ENCODE measurements at regions not wholly inside any gene's neighbourhood (a gene's known extent, or its start where the extent isn't known, plus 50 kb on each side); places are given as distances from the start of the nearest gene placed in this dataset.

- ChIA-PET POLR2A (no interaction called here), SMC1A (ENCODE audit: uncharacterized antibody, unreplicated experiment) (no interaction called here), RAD21 (ENCODE audit: unreplicated experiment) (no interaction called here), CTCF (no interaction called here)
- H3K4me2 ChIP-seq (ENCODE audit: control insufficient read depth, insufficient read depth) = no peak overlapping the region
- peaks cover 2 to 6% of the 10 kb centered on the region in 2 experiments; a peak in 3 of 4 replicates for H3K27me3 ChIP-seq (replicated peaks in 1 of 2; ENCODE audit: control insufficient read depth in 2 of 2, insufficient read depth in 2 of 2, low read length in 1 of 2)
- no peaks in the 10 kb centered on the region for H3K4me1 ChIP-seq (ENCODE audit: control insufficient read depth, insufficient read depth, low read length)
- 30% methylated on average over 17 of the region's 17 CpGs for WGBS (ENCODE audit: insufficient coverage, insufficient replicate concordance, low lambda C conversion rate, missing lambda C conversion rate)
- TF ChIP-seq, protein P1, sequence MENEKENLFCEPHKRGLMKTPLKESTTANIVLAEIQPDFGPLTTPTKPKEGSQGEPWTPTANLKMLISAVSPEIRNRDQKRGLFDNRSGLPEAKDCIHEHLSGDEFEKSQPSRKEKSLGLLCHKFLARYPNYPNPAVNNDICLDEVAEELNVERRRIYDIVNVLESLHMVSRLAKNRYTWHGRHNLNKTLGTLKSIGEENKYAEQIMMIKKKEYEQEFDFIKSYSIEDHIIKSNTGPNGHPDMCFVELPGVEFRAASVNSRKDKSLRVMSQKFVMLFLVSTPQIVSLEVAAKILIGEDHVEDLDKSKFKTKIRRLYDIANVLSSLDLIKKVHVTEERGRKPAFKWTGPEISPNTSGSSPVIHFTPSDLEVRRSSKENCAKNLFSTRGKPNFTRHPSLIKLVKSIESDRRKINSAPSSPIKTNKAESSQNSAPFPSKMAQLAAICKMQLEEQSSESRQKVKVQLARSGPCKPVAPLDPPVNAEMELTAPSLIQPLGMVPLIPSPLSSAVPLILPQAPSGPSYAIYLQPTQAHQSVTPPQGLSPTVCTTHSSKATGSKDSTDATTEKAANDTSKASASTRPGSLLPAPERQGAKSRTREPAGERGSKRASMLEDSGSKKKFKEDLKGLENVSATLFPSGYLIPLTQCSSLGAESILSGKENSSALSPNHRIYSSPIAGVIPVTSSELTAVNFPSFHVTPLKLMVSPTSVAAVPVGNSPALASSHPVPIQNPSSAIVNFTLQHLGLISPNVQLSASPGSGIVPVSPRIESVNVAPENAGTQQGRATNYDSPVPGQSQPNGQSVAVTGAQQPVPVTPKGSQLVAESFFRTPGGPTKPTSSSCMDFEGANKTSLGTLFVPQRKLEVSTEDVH (IDR thresholded peaks at IDR 0.05; ENCODE audit: low read depth, partially characterized antibody) = no peak
- TF ChIP-seq, protein P2, sequence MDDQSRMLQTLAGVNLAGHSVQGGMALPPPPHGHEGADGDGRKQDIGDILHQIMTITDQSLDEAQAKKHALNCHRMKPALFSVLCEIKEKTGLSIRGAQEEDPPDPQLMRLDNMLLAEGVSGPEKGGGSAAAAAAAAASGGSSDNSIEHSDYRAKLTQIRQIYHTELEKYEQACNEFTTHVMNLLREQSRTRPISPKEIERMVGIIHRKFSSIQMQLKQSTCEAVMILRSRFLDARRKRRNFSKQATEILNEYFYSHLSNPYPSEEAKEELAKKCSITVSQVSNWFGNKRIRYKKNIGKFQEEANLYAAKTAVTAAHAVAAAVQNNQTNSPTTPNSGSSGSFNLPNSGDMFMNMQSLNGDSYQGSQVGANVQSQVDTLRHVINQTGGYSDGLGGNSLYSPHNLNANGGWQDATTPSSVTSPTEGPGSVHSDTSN (IDR thresholded peaks at IDR 0.05; ENCODE audit: insufficient replicate concordance, low read depth, low read length) = no peak
- TF ChIP-seq SPI1 (IDR thresholded peaks at IDR 0.05; ENCODE audit: borderline replicate concordance, insufficient read depth, low read depth, low read length) (no peak), SREBF2 (IDR thresholded peaks at IDR 0.05; ENCODE audit: low read length) (no peak), ZNF24 (IDR thresholded peaks at IDR 0.05) (no peak), ZNF384 (IDR thresholded peaks at IDR 0.05; ENCODE audit: borderline replicate concordance, low read depth, low read length) (no peak), NR2F1 (conservative IDR thresholded peaks at IDR 0.05) (no peak), SMARCA5 (IDR thresholded peaks at IDR 0.05) (no peak)
- no peak overlapping the region for H3K9ac ChIP-seq (ENCODE audit: control insufficient read depth, insufficient read depth, low read length)
- intact Hi-C loops (cut with micrococcal nuclease; ENCODE audit: unreplicated experiment) = no loop called here
- no peaks in the 10 kb centered on the region for H4K20me1 ChIP-seq (ENCODE audit: control insufficient read depth, insufficient read depth)
- H3K27ac ChIP-seq (ENCODE audit: control insufficient read depth, insufficient read depth) = no peak overlapping the region
- in situ Hi-C loops (cut with MboI) = no loop called here
- H2AFZ ChIP-seq (ENCODE audit: control insufficient read depth, low read depth, low read length) = no peak overlapping the region
- H3K9me3 ChIP-seq (replicated peaks; ENCODE audit: control insufficient read depth, insufficient read depth, low read length) = no peaks in the 10 kb centered on the region
- DNase-seq (ENCODE audit: low read depth, low spot score) (no peak), ATAC-seq (no peak), FAIRE-seq (no peak)
- H3K4me3 ChIP-seq = no peak overlapping the region
- no TSS peak for BruUV-seq (replicated peaks)
- no peaks in the 10 kb centered on the region for H3K36me3 ChIP-seq (ENCODE audit: control insufficient read depth in 2 of 2, insufficient read depth in 2 of 2, low read length in 1 of 2)
- H3K79me2 ChIP-seq (ENCODE audit: control insufficient read depth, insufficient read depth, low read length) = no peaks in the 10 kb centered on the region
Observed at GRCh38 chr9:126116351-126117157, 210.1 kb upstream of the MVB12B start.

All from GM12878 (cell line).